K562 (cell line): ENCODE measurements at regions not wholly inside any gene's neighbourhood (a gene's known extent, or its start where the extent isn't known, plus 50 kb on each side); places are given as distances from the start of the nearest gene placed in this dataset.

Source experiments
- ATAC-seq: fragments of 200-7000 bp; cut with Tn5 transposase; 3 replicates; pipeline ENCODE4 v1.9.1; 2020; ENCODE audit warnings: moderate library complexity
- BruUV-seq: library from RNA; stranded (reverse); fragments of 400-500 nt; replicated peaks from 2 replicates; lab custom pipeline; 2021; lab: Mats Ljungman, UMichigan
- CTCF ChIA-PET: fragments of 300-600 bp; formaldehyde crosslinking; extraction: SDS; loops from one replicate; lab custom pipeline; 2021; ENCODE audit warnings: low intra/inter-chr PET ratio; lab: Yijun Ruan, JAX
- POLR2A ChIA-PET: fragments of 300-600, 350-650 bp; sonication (Branson Sonifier 250); formaldehyde crosslinking; extraction: SDS; loops from one replicate; lab custom pipeline; 2021; ENCODE audit warnings: antibody characterized with exemption, inconsistent platforms; lab: Yijun Ruan, JAX
- DNase-seq, 4 experiments: peaks; one replicate each; pipeline versions ENCODE4 v3.0.0 to v3.0.0-alpha.2; 2011 to 2018; ENCODE audit warnings: low spot score in 3 of 4, mixed read lengths in 3 of 4; ENCODE audit errors: extremely low read depth in 1 of 4
- FAIRE-seq: peaks from 2 replicates; lab custom pipeline; 2011; peaks lifted over from hg19 to GRCh38; lab: Jason Lieb, UNC
- H2AFZ ChIP-seq: 2 replicates; pipeline ENCODE4 v1.6.0; 2011; ENCODE audit warnings: low read depth, low read length, control low read depth, inconsistent platforms
- H3K27ac ChIP-seq: fragments of 200-600 bp; 3 replicates; pipeline ENCODE4 v1.8.0; 2011; ENCODE audit warnings: low read depth, mild to moderate bottlenecking, control low read depth, inconsistent platforms, low read length, moderate library complexity, mixed read lengths; ENCODE audit errors: extremely low read depth
- H3K27me3 ChIP-seq, 2 experiments: fragments of 300-600 bp in 1 of 2; 2 replicates in 1 of 2; 3 replicates in 1 of 2; pipeline versions ENCODE4 v1.6.0 to v1.8.0; 2011; ENCODE audit warnings: inconsistent platforms in 2 of 2, low read length in 2 of 2, mild to moderate bottlenecking in 1 of 2, mixed read lengths in 1 of 2, moderate library complexity in 1 of 2; ENCODE audit not compliant: control insufficient read depth in 2 of 2, insufficient read depth in 2 of 2
- H3K36me3 ChIP-seq: fragments of 300-600 bp; 3 replicates; pipeline ENCODE4 v1.8.0; 2011; ENCODE audit warnings: mild to moderate bottlenecking, low read length, inconsistent platforms; ENCODE audit not compliant: control insufficient read depth, insufficient read depth
- H3K4me1 ChIP-seq, 2 experiments: fragments of 200-600 bp in 1 of 2; replicated peaks in 1 of 2; 2 replicates in 1 of 2; 3 replicates in 1 of 2; pipeline versions ENCODE4 v1.5.1 to v1.8.0; 2011; ENCODE audit warnings: inconsistent platforms in 2 of 2, low read length in 2 of 2, mild to moderate bottlenecking in 1 of 2, mixed read lengths in 1 of 2, moderate library complexity in 1 of 2; ENCODE audit not compliant: control insufficient read depth in 2 of 2, insufficient read depth in 2 of 2
- H3K4me2 ChIP-seq: 2 replicates; pipeline ENCODE4 v1.6.1; 2011; ENCODE audit warnings: low read length, control low read depth, inconsistent platforms, mixed read lengths; ENCODE audit not compliant: insufficient read depth
- H3K4me3 ChIP-seq: fragments of 200-600 bp; sonication (generic), shearing (Covaris generic); 2 replicates; pipeline ENCODE4 v1.5.1; 2016; ENCODE audit warnings: control low read depth, inconsistent platforms
- H3K79me2 ChIP-seq: fragments of 200-600 bp; 3 replicates; pipeline ENCODE4 v1.8.0; 2011; ENCODE audit warnings: low read length, inconsistent platforms; ENCODE audit not compliant: control insufficient read depth, insufficient read depth
- H3K9ac ChIP-seq, 2 experiments: 2 replicates each; pipeline versions ENCODE4 v1.6.0 to v1.6.1; 2011; ENCODE audit warnings: low read depth in 2 of 2, low read length in 2 of 2, control low read depth in 1 of 2, inconsistent platforms in 1 of 2, mild to moderate bottlenecking in 1 of 2, mixed read lengths in 1 of 2; ENCODE audit not compliant: insufficient read depth in 1 of 2
- H3K9me1 ChIP-seq: one replicate; pipeline ENCODE4 v1.6.0; 2011; ENCODE audit warnings: inconsistent platforms, mild to moderate bottlenecking, low read length, moderate library complexity; ENCODE audit not compliant: control insufficient read depth, insufficient read depth
- H3K9me3 ChIP-seq: replicated peaks from 2 replicates; pipeline ENCODE4 v1.5.1; 2011; ENCODE audit warnings: low read depth, low read length, inconsistent platforms; ENCODE audit not compliant: control insufficient read depth, insufficient read depth
- H4K20me1 ChIP-seq: replicated peaks from 2 replicates; pipeline ENCODE4 v1.6.1; 2011; ENCODE audit warnings: low read length, inconsistent platforms, mixed read lengths; ENCODE audit not compliant: control insufficient read depth, insufficient read depth
- HMG20B ChIP-seq: fragments of 250-450 bp; sonication (Bioruptor Pico); IDR thresholded peaks from 2 replicates; pipeline ENCODE4 v1.5.0; 2021; ENCODE audit warnings: mild to moderate bottlenecking
- HNRNPK ChIP-seq: fragments of 200-400 bp; formaldehyde crosslinking; IDR thresholded peaks from one replicate; pipeline ENCODE4 v1.6.1; 2018; ENCODE audit warnings: mild to moderate bottlenecking, low read depth, low read length; ENCODE audit not compliant: poor library complexity, severe bottlenecking
- LARP7 ChIP-seq: fragments of 450-650 bp; IDR thresholded peaks from 2 replicates; pipeline ENCODE4 v1.6.1; 2016
- PURB ChIP-seq: sonication (generic); formaldehyde crosslinking; IDR thresholded peaks from 2 replicates; pipeline ENCODE4 v1.9.0; 2021; ENCODE audit warnings: low read depth, mild to moderate bottlenecking, missing genetic modification reagents
- SMARCB1 ChIP-seq: IDR thresholded peaks from 2 replicates; pipeline ENCODE4 v1.6.1; 2011; ENCODE audit warnings: improper control_type of control experiment, low read depth; ENCODE audit not compliant: insufficient read length
- SNRNP70 ChIP-seq: fragments of 200-400 bp; formaldehyde crosslinking; optimal IDR thresholded peaks from 2 replicates; pipeline ENCODE3; 2017; ENCODE audit warnings: low read depth, low read length
- ZNF41 ChIP-seq: fragments of 250-450 bp; sonication (Bioruptor Pico); conservative IDR thresholded peaks from 2 replicates; pipeline ENCODE4 v1.4.0; 2020; ENCODE audit warnings: mild to moderate bottlenecking
- WGBS: fragments of 100-300 bp; shearing (Covaris generic); methylation state at CpG from one replicate; pipeline ENCODE4 v1.1.6; 2016; ENCODE audit warnings: low coverage, mixed read lengths; ENCODE audit not compliant: insufficient coverage; ENCODE audit errors: missing lambda C conversion rate; 5-methylcytosine and 5-hydroxymethylcytosine counted together
- in situ Hi-C: fragments of 300-500 bp; cut with MboI; formaldehyde crosslinking; loops from 4 replicates; pipeline ENCODE4 v1.15.0; 2018; ENCODE audit warnings: inconsistent platforms, mixed read lengths
- intact Hi-C: fragments of 100-400 bp; cut with micrococcal nuclease; formaldehyde crosslinking; loops from 2 replicates; pipeline ENCODE4 v1.14.2; 2022
- TF ChIP-seq, protein P1 (sequence below): sonication (generic); formaldehyde crosslinking; IDR thresholded peaks from 2 replicates; pipeline ENCODE4 v1.9.0; 2022; ENCODE audit warnings: mild to moderate bottlenecking, missing genetic modification reagents
- TF ChIP-seq, protein P2 (sequence below): fragments of 450-650 bp; IDR thresholded peaks from 2 replicates; pipeline ENCODE4 v1.6.1; 2016; ENCODE audit warnings: mild to moderate bottlenecking, moderate library complexity
- TF ChIP-seq, protein P3 (sequence below): IDR thresholded peaks from 2 replicates; pipeline ENCODE4 v1.6.1; 2011; ENCODE audit not compliant: insufficient read length; ENCODE audit errors: extremely low read depth

DNA sequence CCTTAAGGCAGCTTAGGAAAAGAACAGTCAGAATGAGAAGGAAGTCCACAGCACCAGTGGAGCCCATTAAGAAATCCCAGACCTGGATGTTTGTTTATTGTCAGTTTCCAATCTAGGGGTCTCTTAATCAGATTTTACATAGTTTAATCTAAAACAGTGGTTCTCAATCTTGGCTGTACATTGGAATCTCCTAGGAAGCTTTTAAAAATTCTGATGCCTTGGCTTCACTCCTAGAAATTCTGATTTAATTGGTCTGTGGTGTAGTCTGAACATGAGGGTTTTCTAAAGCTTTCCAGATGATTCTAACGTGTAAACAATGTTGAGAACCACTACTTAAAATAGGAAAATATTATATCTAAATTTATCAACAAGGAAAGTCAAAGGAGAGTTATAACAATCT, 56.6 kb upstream of the SPRED1 start:
- no peak for DNase-seq
- H3K36me3 ChIP-seq, result no peaks in the 10 kb centered on the region
- no peaks in the 10 kb centered on the region for H3K9me3 ChIP-seq
- in situ Hi-C loops (no loop called here), intact Hi-C loops (no loop called here)
- BruUV-seq, result no TSS peak
- H3K4me2 ChIP-seq, result no peak overlapping the region
- H3K4me1 ChIP-seq, result no peaks in the 10 kb centered on the region
- H3K4me3 ChIP-seq, result no peak overlapping the region
- no peak for ATAC-seq
- peaks cover 0 to 3% of the 10 kb centered on the region in 2 experiments; a peak in 2 of 5 replicates for H3K27me3 ChIP-seq
- H3K9me1 ChIP-seq, result no peaks in the 10 kb centered on the region
- ChIA-PET POLR2A (no interaction called here), CTCF (no interaction called here)
- no peaks in the 10 kb centered on the region for H3K79me2 ChIP-seq
- 0% methylated on average over 1 of the region's 1 CpG for WGBS
- H2AFZ ChIP-seq, result no peak overlapping the region
- H3K9ac ChIP-seq, result no peak overlapping the region
- no peak overlapping the region for H3K27ac ChIP-seq
- FAIRE-seq, result no peak
- H4K20me1 ChIP-seq, result no peaks in the 10 kb centered on the region
- no peak for TF ChIP-seq ZNF41 (CRISPR knock-in tag)
- no peak for TF ChIP-seq HMG20B (CRISPR knock-in tag)
- TF ChIP-seq, protein P1, sequence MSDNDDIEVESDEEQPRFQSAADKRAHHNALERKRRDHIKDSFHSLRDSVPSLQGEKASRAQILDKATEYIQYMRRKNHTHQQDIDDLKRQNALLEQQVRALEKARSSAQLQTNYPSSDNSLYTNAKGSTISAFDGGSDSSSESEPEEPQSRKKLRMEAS (CRISPR knock-in tag), result no peak
- no peak for TF ChIP-seq SMARCB1
- no peak for TF ChIP-seq LARP7
- TF ChIP-seq, protein P2, sequence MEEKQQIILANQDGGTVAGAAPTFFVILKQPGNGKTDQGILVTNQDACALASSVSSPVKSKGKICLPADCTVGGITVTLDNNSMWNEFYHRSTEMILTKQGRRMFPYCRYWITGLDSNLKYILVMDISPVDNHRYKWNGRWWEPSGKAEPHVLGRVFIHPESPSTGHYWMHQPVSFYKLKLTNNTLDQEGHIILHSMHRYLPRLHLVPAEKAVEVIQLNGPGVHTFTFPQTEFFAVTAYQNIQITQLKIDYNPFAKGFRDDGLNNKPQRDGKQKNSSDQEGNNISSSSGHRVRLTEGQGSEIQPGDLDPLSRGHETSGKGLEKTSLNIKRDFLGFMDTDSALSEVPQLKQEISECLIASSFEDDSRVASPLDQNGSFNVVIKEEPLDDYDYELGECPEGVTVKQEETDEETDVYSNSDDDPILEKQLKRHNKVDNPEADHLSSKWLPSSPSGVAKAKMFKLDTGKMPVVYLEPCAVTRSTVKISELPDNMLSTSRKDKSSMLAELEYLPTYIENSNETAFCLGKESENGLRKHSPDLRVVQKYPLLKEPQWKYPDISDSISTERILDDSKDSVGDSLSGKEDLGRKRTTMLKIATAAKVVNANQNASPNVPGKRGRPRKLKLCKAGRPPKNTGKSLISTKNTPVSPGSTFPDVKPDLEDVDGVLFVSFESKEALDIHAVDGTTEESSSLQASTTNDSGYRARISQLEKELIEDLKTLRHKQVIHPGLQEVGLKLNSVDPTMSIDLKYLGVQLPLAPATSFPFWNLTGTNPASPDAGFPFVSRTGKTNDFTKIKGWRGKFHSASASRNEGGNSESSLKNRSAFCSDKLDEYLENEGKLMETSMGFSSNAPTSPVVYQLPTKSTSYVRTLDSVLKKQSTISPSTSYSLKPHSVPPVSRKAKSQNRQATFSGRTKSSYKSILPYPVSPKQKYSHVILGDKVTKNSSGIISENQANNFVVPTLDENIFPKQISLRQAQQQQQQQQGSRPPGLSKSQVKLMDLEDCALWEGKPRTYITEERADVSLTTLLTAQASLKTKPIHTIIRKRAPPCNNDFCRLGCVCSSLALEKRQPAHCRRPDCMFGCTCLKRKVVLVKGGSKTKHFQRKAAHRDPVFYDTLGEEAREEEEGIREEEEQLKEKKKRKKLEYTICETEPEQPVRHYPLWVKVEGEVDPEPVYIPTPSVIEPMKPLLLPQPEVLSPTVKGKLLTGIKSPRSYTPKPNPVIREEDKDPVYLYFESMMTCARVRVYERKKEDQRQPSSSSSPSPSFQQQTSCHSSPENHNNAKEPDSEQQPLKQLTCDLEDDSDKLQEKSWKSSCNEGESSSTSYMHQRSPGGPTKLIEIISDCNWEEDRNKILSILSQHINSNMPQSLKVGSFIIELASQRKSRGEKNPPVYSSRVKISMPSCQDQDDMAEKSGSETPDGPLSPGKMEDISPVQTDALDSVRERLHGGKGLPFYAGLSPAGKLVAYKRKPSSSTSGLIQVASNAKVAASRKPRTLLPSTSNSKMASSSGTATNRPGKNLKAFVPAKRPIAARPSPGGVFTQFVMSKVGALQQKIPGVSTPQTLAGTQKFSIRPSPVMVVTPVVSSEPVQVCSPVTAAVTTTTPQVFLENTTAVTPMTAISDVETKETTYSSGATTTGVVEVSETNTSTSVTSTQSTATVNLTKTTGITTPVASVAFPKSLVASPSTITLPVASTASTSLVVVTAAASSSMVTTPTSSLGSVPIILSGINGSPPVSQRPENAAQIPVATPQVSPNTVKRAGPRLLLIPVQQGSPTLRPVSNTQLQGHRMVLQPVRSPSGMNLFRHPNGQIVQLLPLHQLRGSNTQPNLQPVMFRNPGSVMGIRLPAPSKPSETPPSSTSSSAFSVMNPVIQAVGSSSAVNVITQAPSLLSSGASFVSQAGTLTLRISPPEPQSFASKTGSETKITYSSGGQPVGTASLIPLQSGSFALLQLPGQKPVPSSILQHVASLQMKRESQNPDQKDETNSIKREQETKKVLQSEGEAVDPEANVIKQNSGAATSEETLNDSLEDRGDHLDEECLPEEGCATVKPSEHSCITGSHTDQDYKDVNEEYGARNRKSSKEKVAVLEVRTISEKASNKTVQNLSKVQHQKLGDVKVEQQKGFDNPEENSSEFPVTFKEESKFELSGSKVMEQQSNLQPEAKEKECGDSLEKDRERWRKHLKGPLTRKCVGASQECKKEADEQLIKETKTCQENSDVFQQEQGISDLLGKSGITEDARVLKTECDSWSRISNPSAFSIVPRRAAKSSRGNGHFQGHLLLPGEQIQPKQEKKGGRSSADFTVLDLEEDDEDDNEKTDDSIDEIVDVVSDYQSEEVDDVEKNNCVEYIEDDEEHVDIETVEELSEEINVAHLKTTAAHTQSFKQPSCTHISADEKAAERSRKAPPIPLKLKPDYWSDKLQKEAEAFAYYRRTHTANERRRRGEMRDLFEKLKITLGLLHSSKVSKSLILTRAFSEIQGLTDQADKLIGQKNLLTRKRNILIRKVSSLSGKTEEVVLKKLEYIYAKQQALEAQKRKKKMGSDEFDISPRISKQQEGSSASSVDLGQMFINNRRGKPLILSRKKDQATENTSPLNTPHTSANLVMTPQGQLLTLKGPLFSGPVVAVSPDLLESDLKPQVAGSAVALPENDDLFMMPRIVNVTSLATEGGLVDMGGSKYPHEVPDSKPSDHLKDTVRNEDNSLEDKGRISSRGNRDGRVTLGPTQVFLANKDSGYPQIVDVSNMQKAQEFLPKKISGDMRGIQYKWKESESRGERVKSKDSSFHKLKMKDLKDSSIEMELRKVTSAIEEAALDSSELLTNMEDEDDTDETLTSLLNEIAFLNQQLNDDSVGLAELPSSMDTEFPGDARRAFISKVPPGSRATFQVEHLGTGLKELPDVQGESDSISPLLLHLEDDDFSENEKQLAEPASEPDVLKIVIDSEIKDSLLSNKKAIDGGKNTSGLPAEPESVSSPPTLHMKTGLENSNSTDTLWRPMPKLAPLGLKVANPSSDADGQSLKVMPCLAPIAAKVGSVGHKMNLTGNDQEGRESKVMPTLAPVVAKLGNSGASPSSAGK, result no peak
- no peak for TF ChIP-seq HNRNPK
- TF ChIP-seq, protein P3, sequence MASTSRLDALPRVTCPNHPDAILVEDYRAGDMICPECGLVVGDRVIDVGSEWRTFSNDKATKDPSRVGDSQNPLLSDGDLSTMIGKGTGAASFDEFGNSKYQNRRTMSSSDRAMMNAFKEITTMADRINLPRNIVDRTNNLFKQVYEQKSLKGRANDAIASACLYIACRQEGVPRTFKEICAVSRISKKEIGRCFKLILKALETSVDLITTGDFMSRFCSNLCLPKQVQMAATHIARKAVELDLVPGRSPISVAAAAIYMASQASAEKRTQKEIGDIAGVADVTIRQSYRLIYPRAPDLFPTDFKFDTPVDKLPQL, result no peak
- TF ChIP-seq SNRNP70, result no peak
- TF ChIP-seq PURB (CRISPR knock-in tag), result no peak
